Lower lobe of right lung (tissue), 2 donors: ENCODE measurements at regions not wholly inside any gene's neighbourhood (a gene's known extent, or its start where the extent isn't known, plus 50 kb on each side); places are given as distances from the start of the nearest gene placed in this dataset.

ENCODE experiments used
- ATAC-seq, 2 donors: fragments of 200-7000 bp; cut with Tn5 transposase; one replicate each; pipeline ENCODE4 v1.9.1; 2020 to 2022; ENCODE audit warnings: mild to moderate bottlenecking in 2 of 2, moderate library complexity in 2 of 2
- DNase-seq: peaks from one replicate; pipeline ENCODE4 v3.0.0-alpha.2; 2020
- H3K27ac ChIP-seq: fragments of 200-600 bp; one replicate; pipeline ENCODE4 v1.8.0; 2022
- H3K27me3 ChIP-seq: fragments of 200-600 bp; one replicate; pipeline ENCODE4 v1.8.0; 2022; ENCODE audit warnings: low read depth
- H3K36me3 ChIP-seq: fragments of 200-600 bp; one replicate; pipeline ENCODE4 v1.8.0; 2022; ENCODE audit warnings: mild to moderate bottlenecking
- H3K4me1 ChIP-seq: fragments of 200-600 bp; one replicate; pipeline ENCODE4 v1.8.0; 2022
- H3K4me3 ChIP-seq: fragments of 200-600 bp; one replicate; pipeline ENCODE4 v1.8.0; 2022; ENCODE audit warnings: mild to moderate bottlenecking
- H3K9me3 ChIP-seq: fragments of 200-600 bp; one replicate; pipeline ENCODE4 v1.8.0; 2022
- CTCF ChIP-seq: fragments of 200-600 bp; IDR thresholded peaks from one replicate; pipeline ENCODE4 v1.8.0; 2022; ENCODE audit warnings: antibody characterized with exemption, mild to moderate bottlenecking
- intact Hi-C: fragments of 100-400 bp; cut with DNase I; formaldehyde crosslinking; loops from one replicate; pipeline ENCODE4 v1.11.0; 2022
- donor health status: DM: no; HTN: yes; CAD: no; lungs with severe emphysema.

GRCh38 chr11:130710021-130710420 is 206.3 kb downstream of the SNX19 start:
- ATAC-seq, result no peak
- H3K9me3 ChIP-seq, result no peaks in the 10 kb centered on the region
- H3K4me1 ChIP-seq, result no peaks in the 10 kb centered on the region
- intact Hi-C loops, result no loop called here
- no peaks in the 10 kb centered on the region for H3K36me3 ChIP-seq
- no peaks in the 10 kb centered on the region for H3K27me3 ChIP-seq
- TF ChIP-seq CTCF, result no peak
- no peak for DNase-seq
- H3K4me3 ChIP-seq, result no peak overlapping the region
- no peak overlapping the region for H3K27ac ChIP-seq

- intact Hi-C loops, result no loop called here
- no peak for ATAC-seq
Measured at GRCh38 chr11:130710497-130711012, 205.7 kb downstream of the SNX19 start.

GRCh38 chr11:130711193-130711592 is 205.1 kb downstream of the SNX19 start:
- Histone ChIP-seq H3K4me1 (no peaks in the 10 kb centered on the region), H3K36me3 (no peaks in the 10 kb centered on the region), H3K4me3 (no peak overlapping the region), H3K27me3 (no peaks in the 10 kb centered on the region), H3K9me3 (no peaks in the 10 kb centered on the region), H3K27ac (no peak overlapping the region)
- no peak for TF ChIP-seq CTCF
- ATAC-seq, result no peak
- DNase-seq, result no peak
- intact Hi-C loops, result no loop called here

More at GRCh38 chr11:130710497-130711012, 205.7 kb downstream of the SNX19 start:
- no peak for TF ChIP-seq CTCF
- no peaks in the 10 kb centered on the region for H3K36me3 ChIP-seq
- DNase-seq, result no peak
- H3K27me3 ChIP-seq, result no peaks in the 10 kb centered on the region
- no peak overlapping the region for H3K4me3 ChIP-seq
- H3K9me3 ChIP-seq, result no peaks in the 10 kb centered on the region
- no peaks in the 10 kb centered on the region for H3K4me1 ChIP-seq
- H3K27ac ChIP-seq, result no peak overlapping the region

GRCh38 chr11:130712480-130712879 is 203.8 kb downstream of the SNX19 start:
- H3K4me1 ChIP-seq, result no peaks in the 10 kb centered on the region
- no peak overlapping the region for H3K27ac ChIP-seq
- intact Hi-C loops, result no loop called here
- no peak for ATAC-seq
- H3K9me3 ChIP-seq, result no peaks in the 10 kb centered on the region
- DNase-seq, result no peak
- H3K27me3 ChIP-seq, result no peaks in the 10 kb centered on the region
- H3K36me3 ChIP-seq, result no peaks in the 10 kb centered on the region
- H3K4me3 ChIP-seq, result no peak overlapping the region
- TF ChIP-seq CTCF, result no peak

GRCh38 chr11:130715085-130715876 is 201.0 kb downstream of the SNX19 start:
- H3K4me1 ChIP-seq, result no peaks in the 10 kb centered on the region
- no peak for ATAC-seq
- no peak for TF ChIP-seq CTCF
- H3K36me3 ChIP-seq, result no peaks in the 10 kb centered on the region
- intact Hi-C loops, result no loop called here
- no peak overlapping the region for H3K27ac ChIP-seq
- no peak overlapping the region for H3K4me3 ChIP-seq
- H3K27me3 ChIP-seq, result no peaks in the 10 kb centered on the region
- no peaks in the 10 kb centered on the region for H3K9me3 ChIP-seq
- DNase-seq, result no peak
